K562 (cell line): ENCODE measurements at regions not wholly inside any gene's neighbourhood (a gene's known extent, or its start where the extent isn't known, plus 50 kb on each side); places are given as distances from the start of the nearest gene placed in this dataset.

Experiments
- ATAC-seq: fragments of 200-7000 bp; cut with Tn5 transposase; 3 replicates; pipeline ENCODE4 v1.9.1; 2020; ENCODE audit warnings: moderate library complexity
- BruUV-seq: library from RNA; stranded (reverse); fragments of 400-500 nt; replicated peaks from 2 replicates; lab custom pipeline; 2021; lab: Mats Ljungman, UMichigan
- CTCF ChIA-PET: fragments of 300-600 bp; formaldehyde crosslinking; extraction: SDS; loops from one replicate; lab custom pipeline; 2021; ENCODE audit warnings: low intra/inter-chr PET ratio; lab: Yijun Ruan, JAX
- POLR2A ChIA-PET: fragments of 300-600, 350-650 bp; sonication (Branson Sonifier 250); formaldehyde crosslinking; extraction: SDS; loops from one replicate; lab custom pipeline; 2021; ENCODE audit warnings: antibody characterized with exemption, inconsistent platforms; lab: Yijun Ruan, JAX
- DNase-seq, 4 experiments: peaks; one replicate each; pipeline versions ENCODE4 v3.0.0 to v3.0.0-alpha.2; 2011 to 2018; ENCODE audit warnings: low spot score in 3 of 4, mixed read lengths in 3 of 4; ENCODE audit errors: extremely low read depth in 1 of 4
- FAIRE-seq: peaks from 2 replicates; lab custom pipeline; 2011; peaks lifted over from hg19 to GRCh38; lab: Jason Lieb, UNC
- H2AFZ ChIP-seq: 2 replicates; pipeline ENCODE4 v1.6.0; 2011; ENCODE audit warnings: low read depth, low read length, control low read depth, inconsistent platforms
- H3K27ac ChIP-seq: fragments of 200-600 bp; 3 replicates; pipeline ENCODE4 v1.8.0; 2011; ENCODE audit warnings: low read depth, mild to moderate bottlenecking, control low read depth, inconsistent platforms, low read length, moderate library complexity, mixed read lengths; ENCODE audit errors: extremely low read depth
- H3K27me3 ChIP-seq, 2 experiments: fragments of 300-600 bp in 1 of 2; 2 replicates in 1 of 2; 3 replicates in 1 of 2; pipeline versions ENCODE4 v1.6.0 to v1.8.0; 2011; ENCODE audit warnings: inconsistent platforms in 2 of 2, low read length in 2 of 2, mild to moderate bottlenecking in 1 of 2, mixed read lengths in 1 of 2, moderate library complexity in 1 of 2; ENCODE audit not compliant: control insufficient read depth in 2 of 2, insufficient read depth in 2 of 2
- H3K36me3 ChIP-seq: fragments of 300-600 bp; 3 replicates; pipeline ENCODE4 v1.8.0; 2011; ENCODE audit warnings: mild to moderate bottlenecking, low read length, inconsistent platforms; ENCODE audit not compliant: control insufficient read depth, insufficient read depth
- H3K4me1 ChIP-seq, 2 experiments: fragments of 200-600 bp in 1 of 2; replicated peaks in 1 of 2; 2 replicates in 1 of 2; 3 replicates in 1 of 2; pipeline versions ENCODE4 v1.5.1 to v1.8.0; 2011; ENCODE audit warnings: inconsistent platforms in 2 of 2, low read length in 2 of 2, mild to moderate bottlenecking in 1 of 2, mixed read lengths in 1 of 2, moderate library complexity in 1 of 2; ENCODE audit not compliant: control insufficient read depth in 2 of 2, insufficient read depth in 2 of 2
- H3K4me2 ChIP-seq: 2 replicates; pipeline ENCODE4 v1.6.1; 2011; ENCODE audit warnings: low read length, control low read depth, inconsistent platforms, mixed read lengths; ENCODE audit not compliant: insufficient read depth
- H3K4me3 ChIP-seq: fragments of 200-600 bp; sonication (generic), shearing (Covaris generic); 2 replicates; pipeline ENCODE4 v1.5.1; 2016; ENCODE audit warnings: control low read depth, inconsistent platforms
- H3K79me2 ChIP-seq: fragments of 200-600 bp; 3 replicates; pipeline ENCODE4 v1.8.0; 2011; ENCODE audit warnings: low read length, inconsistent platforms; ENCODE audit not compliant: control insufficient read depth, insufficient read depth
- H3K9ac ChIP-seq, 2 experiments: 2 replicates each; pipeline versions ENCODE4 v1.6.0 to v1.6.1; 2011; ENCODE audit warnings: low read depth in 2 of 2, low read length in 2 of 2, control low read depth in 1 of 2, inconsistent platforms in 1 of 2, mild to moderate bottlenecking in 1 of 2, mixed read lengths in 1 of 2; ENCODE audit not compliant: insufficient read depth in 1 of 2
- H3K9me1 ChIP-seq: one replicate; pipeline ENCODE4 v1.6.0; 2011; ENCODE audit warnings: inconsistent platforms, mild to moderate bottlenecking, low read length, moderate library complexity; ENCODE audit not compliant: control insufficient read depth, insufficient read depth
- H3K9me3 ChIP-seq: replicated peaks from 2 replicates; pipeline ENCODE4 v1.5.1; 2011; ENCODE audit warnings: low read depth, low read length, inconsistent platforms; ENCODE audit not compliant: control insufficient read depth, insufficient read depth
- H4K20me1 ChIP-seq: replicated peaks from 2 replicates; pipeline ENCODE4 v1.6.1; 2011; ENCODE audit warnings: low read length, inconsistent platforms, mixed read lengths; ENCODE audit not compliant: control insufficient read depth, insufficient read depth
- ARHGAP35 ChIP-seq: fragments of 450-650 bp; IDR thresholded peaks from 2 replicates; pipeline ENCODE4 v1.6.1; 2018; ENCODE audit not compliant: partially characterized antibody
- CBX2 ChIP-seq: fragments of 200-600 bp; sonication (generic); IDR thresholded peaks from one replicate; pipeline ENCODE4 v1.6.1; 2012; ENCODE audit warnings: mild to moderate bottlenecking, low read length, inconsistent platforms; ENCODE audit not compliant: insufficient read depth, poor library complexity, severe bottlenecking
- DLX4 ChIP-seq: fragments of 250-450 bp; sonication (Bioruptor Pico); IDR thresholded peaks from 2 replicates; pipeline ENCODE4 v1.6.1; 2021; ENCODE audit warnings: mild to moderate bottlenecking
- IRF9 ChIP-seq: fragments of 450-650 bp; IDR thresholded peaks from 2 replicates; pipeline ENCODE4 v1.6.1; 2016; ENCODE audit warnings: missing biosample characterization, missing genetic modification characterization
- MITF ChIP-seq: IDR thresholded peaks from 2 replicates; pipeline ENCODE4 v1.6.1; 2014; ENCODE audit warnings: antibody characterized with exemption
- MLLT1 ChIP-seq, 2 experiments: fragments of 450-650 bp; IDR thresholded peaks; 2 replicates each; pipeline ENCODE4 v1.6.1; 2016
- MTA2 ChIP-seq: fragments of 450-650 bp; IDR thresholded peaks from 2 replicates; pipeline ENCODE4 v1.6.1; 2016; ENCODE audit warnings: low read depth
- NFYB ChIP-seq: IDR thresholded peaks from 2 replicates; pipeline ENCODE4 v1.6.1; 2011; ENCODE audit warnings: mild to moderate bottlenecking, moderate library complexity; ENCODE audit not compliant: insufficient read length; ENCODE audit errors: extremely low read depth
- SIX5 ChIP-seq, 2 experiments: IDR thresholded peaks; 2 replicates each; pipeline ENCODE4 v1.6.1; 2011; ENCODE audit warnings: low read length in 2 of 2, borderline replicate concordance in 1 of 2, low read depth in 1 of 2, mild to moderate bottlenecking in 1 of 2, moderate library complexity in 1 of 2; ENCODE audit not compliant: insufficient read depth in 1 of 2
- SMAD2 ChIP-seq: fragments of 150-350 bp; IDR thresholded peaks from 2 replicates; pipeline ENCODE4 v1.6.1; 2014; ENCODE audit warnings: low read depth, mild to moderate bottlenecking, low read length
- STAT6 ChIP-seq: sonication (generic); formaldehyde crosslinking; IDR thresholded peaks from 2 replicates; pipeline ENCODE4 v1.8.1; 2023; ENCODE audit warnings: mild to moderate bottlenecking, missing genetic modification reagents
- TCF15 ChIP-seq: fragments of 250-450 bp; sonication (Bioruptor Pico); IDR thresholded peaks from 2 replicates; pipeline ENCODE4 v1.8.0; 2022; ENCODE audit warnings: moderate library complexity, mild to moderate bottlenecking, inconsistent platforms
- ZFP30 ChIP-seq: fragments of 250-450 bp; sonication (Bioruptor Pico); IDR thresholded peaks from 2 replicates; pipeline ENCODE4 v1.8.0; 2022; ENCODE audit warnings: moderate library complexity, mild to moderate bottlenecking, inconsistent platforms, borderline replicate concordance
- ZNF133 ChIP-seq: fragments of 250-450 bp; sonication (Bioruptor Pico); IDR thresholded peaks from 2 replicates; pipeline ENCODE4 v1.4.0; 2020; ENCODE audit warnings: mild to moderate bottlenecking
- ZNF830 ChIP-seq: fragments of 250-450 bp; sonication (Bioruptor Pico); IDR thresholded peaks from 2 replicates; pipeline ENCODE4 v1.5.0; 2021; ENCODE audit warnings: mild to moderate bottlenecking
- WGBS: fragments of 100-300 bp; shearing (Covaris generic); methylation state at CpG from one replicate; pipeline ENCODE4 v1.1.6; 2016; ENCODE audit warnings: low coverage, mixed read lengths; ENCODE audit not compliant: insufficient coverage; ENCODE audit errors: missing lambda C conversion rate; 5-methylcytosine and 5-hydroxymethylcytosine counted together
- in situ Hi-C: fragments of 300-500 bp; cut with MboI; formaldehyde crosslinking; loops from 4 replicates; pipeline ENCODE4 v1.15.0; 2018; ENCODE audit warnings: inconsistent platforms, mixed read lengths
- intact Hi-C: fragments of 100-400 bp; cut with micrococcal nuclease; formaldehyde crosslinking; loops from 2 replicates; pipeline ENCODE4 v1.14.2; 2022

GRCh38 chr9:108800632-108801099 lies 55.1 kb downstream of the ACTL7B start:
- Histone ChIP-seq H3K9me1 (no peaks in the 10 kb centered on the region), H3K79me2 (no peaks in the 10 kb centered on the region), H3K4me2 (no peak overlapping the region), H4K20me1 (no peaks in the 10 kb centered on the region), H3K9ac (no peak overlapping the region), H2AFZ (no peak overlapping the region), H3K27ac (no peak overlapping the region), H3K36me3 (no peaks in the 10 kb centered on the region), H3K27me3 (peaks cover 0 to 6% of the 10 kb centered on the region in 2 experiments; a peak in 1 of 5 replicates), H3K4me1 (peaks cover 0 to 9% of the 10 kb centered on the region in 2 experiments; a peak in 2 of 5 replicates), H3K4me3 (no peak overlapping the region), H3K9me3 (no peaks in the 10 kb centered on the region)
- CTCF ChIA-PET: no interaction called here
- ATAC-seq (no peak), FAIRE-seq (no peak), DNase-seq (no peak)
- WGBS: 0% methylated on average over 3 of the region's 3 CpGs
- POLR2A ChIA-PET: interaction anchor here (0.5 kb wide), 1 partner anchor 32 kb away, joined by 3 read pairs; no protein-coding TSS in a partner anchor
- intact Hi-C loops (no loop called here), in situ Hi-C loops (no loop called here)
- TF ChIP-seq SMAD2: no peak
- TF ChIP-seq MTA2: no peak
- TF ChIP-seq IRF9 (tag): no peak
- no peak for TF ChIP-seq CBX2
- TF ChIP-seq ZFP30 (CRISPR knock-in tag): no peak
- TF ChIP-seq MITF: no peak
- TF ChIP-seq ZNF133 (CRISPR knock-in tag): no peak
- no peak for TF ChIP-seq TCF15 (CRISPR knock-in tag)
- TF ChIP-seq MLLT1 (IDR thresholded peaks at IDR 0.05): no peak
- TF ChIP-seq STAT6 (CRISPR knock-in tag): no peak
- no peak for TF ChIP-seq DLX4 (CRISPR knock-in tag)
- no peak for TF ChIP-seq SIX5 (IDR thresholded peaks at IDR 0.05; ENCODE audit: borderline replicate concordance in 1 of 2, insufficient read depth in 1 of 2, low read depth in 1 of 2, low read length in 2 of 2)
- TF ChIP-seq ZNF830: no peak
- TF ChIP-seq NFYB: no peak
- TF ChIP-seq ARHGAP35: no peak
- no TSS peak for BruUV-seq
